ENCODE measurements at regions not wholly inside any gene's neighbourhood (a gene's known extent, or its start where the extent isn't known, plus 50 kb on each side); places are given as distances from the start of the nearest gene placed in this dataset.

DNA sequence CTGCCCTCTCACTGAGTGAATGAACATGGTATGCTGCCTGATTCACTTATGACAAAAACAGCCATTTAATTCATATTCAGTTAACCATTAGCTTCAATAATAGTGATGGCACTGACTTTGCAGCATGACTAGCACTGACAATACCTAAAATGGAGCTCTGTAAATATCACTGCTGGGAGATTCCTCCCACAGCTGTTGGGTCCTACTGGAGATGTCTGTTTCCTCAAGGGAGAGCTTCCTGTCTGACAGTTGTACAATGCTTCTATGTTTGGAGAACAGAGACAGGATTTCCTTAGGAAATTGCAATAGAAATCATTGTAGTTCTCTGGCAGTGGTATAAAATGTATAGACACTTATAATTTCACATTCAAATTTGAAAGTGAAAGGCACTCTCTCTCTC is 695.9 kb upstream of the CDH8 start:
- TF ChIP-seq, protein P1, sequence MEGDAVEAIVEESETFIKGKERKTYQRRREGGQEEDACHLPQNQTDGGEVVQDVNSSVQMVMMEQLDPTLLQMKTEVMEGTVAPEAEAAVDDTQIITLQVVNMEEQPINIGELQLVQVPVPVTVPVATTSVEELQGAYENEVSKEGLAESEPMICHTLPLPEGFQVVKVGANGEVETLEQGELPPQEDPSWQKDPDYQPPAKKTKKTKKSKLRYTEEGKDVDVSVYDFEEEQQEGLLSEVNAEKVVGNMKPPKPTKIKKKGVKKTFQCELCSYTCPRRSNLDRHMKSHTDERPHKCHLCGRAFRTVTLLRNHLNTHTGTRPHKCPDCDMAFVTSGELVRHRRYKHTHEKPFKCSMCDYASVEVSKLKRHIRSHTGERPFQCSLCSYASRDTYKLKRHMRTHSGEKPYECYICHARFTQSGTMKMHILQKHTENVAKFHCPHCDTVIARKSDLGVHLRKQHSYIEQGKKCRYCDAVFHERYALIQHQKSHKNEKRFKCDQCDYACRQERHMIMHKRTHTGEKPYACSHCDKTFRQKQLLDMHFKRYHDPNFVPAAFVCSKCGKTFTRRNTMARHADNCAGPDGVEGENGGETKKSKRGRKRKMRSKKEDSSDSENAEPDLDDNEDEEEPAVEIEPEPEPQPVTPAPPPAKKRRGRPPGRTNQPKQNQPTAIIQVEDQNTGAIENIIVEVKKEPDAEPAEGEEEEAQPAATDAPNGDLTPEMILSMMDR (optimal IDR thresholded peaks at IDR 0.05 in 1 of 3, IDR thresholded peaks at IDR 0.05 in 1 of 3, conservative IDR thresholded peaks at IDR 0.05 in 1 of 3; ENCODE audit: extremely low read depth in 1 of 3, insufficient read depth in 2 of 3, low read length in 3 of 3): no peak
- TF ChIP-seq EZH2 (IDR thresholded peaks at IDR 0.05; ENCODE audit: low read length): no peak

Data from keratinocyte (primary cell).